SW480 (cell line): ENCODE measurements at regions not wholly inside any gene's neighbourhood (a gene's known extent, or its start where the extent isn't known, plus 50 kb on each side); places are given as distances from the start of the nearest gene placed in this dataset.
"Not testable (repeated sequence)": the region's sequence is repeated elsewhere in the genome, so short reads cannot be mapped to it uniquely, and the experiment has no call there.

Experiments
- DNase-seq: peaks from one replicate; pipeline ENCODE4 v3.0.0-alpha.2; 2016; ENCODE audit warnings: low spot score

GRCh38 chr4:189767941-189768340 is 172.7 kb upstream of the FRG1 start:
- no peak for DNase-seq

- no peak for DNase-seq
Measured at GRCh38 chr4:189769131-189769530, 171.5 kb upstream of the FRG1 start.

GRCh38 chr4:189771696-189772361 is 168.8 kb upstream of the FRG1 start:
- peak; percentile 8 for DNase-seq

GRCh38 chr4:189773909-189774308 is 166.8 kb upstream of the FRG1 start:
- DNase-seq, result peak; percentile 5

GRCh38 chr4:189779281-189779980 is 161.2 kb upstream of the FRG1 start:
- DNase-seq, result no peak

GRCh38 chr4:189780391-189780790 is 160.3 kb upstream of the FRG1 start:
- DNase-seq, result no peak

- no peak for DNase-seq
Measured at GRCh38 chr4:189784651-189785050, 156.0 kb upstream of the FRG1 start.

- DNase-seq, result no peak
Measured at GRCh38 chr4:189785257-189785656, 155.4 kb upstream of the FRG1 start.

- no peak for DNase-seq
Measured at GRCh38 chr4:189786447-189786846, 154.2 kb upstream of the FRG1 start.

- peak; percentile 27 for DNase-seq
Measured at GRCh38 chr4:189787216-189788031, 153.2 kb upstream of the FRG1 start.

GRCh38 chr4:189792924-189793618 is 147.6 kb upstream of the FRG1 start:
- DNase-seq, result peak; percentile 64

- no peak for DNase-seq
Measured at GRCh38 chr4:189800545-189801088, 140.1 kb upstream of the FRG1 start.

- DNase-seq, result no peak
Measured at GRCh38 chr4:189802884-189803283, 137.8 kb upstream of the FRG1 start.

- no peak for DNase-seq
Measured at GRCh38 chr4:189804894-189805293, 135.8 kb upstream of the FRG1 start.

GRCh38 chr4:189806506-189806905 is 134.2 kb upstream of the FRG1 start:
- no peak for DNase-seq

- no peak for DNase-seq
Measured at GRCh38 chr4:189807031-189807430, 133.6 kb upstream of the FRG1 start.

GRCh38 chr4:189809241-189809735 is 131.4 kb upstream of the FRG1 start:
- DNase-seq, result no peak

GRCh38 chr4:189809839-189810238 is 130.8 kb upstream of the FRG1 start:
- no peak for DNase-seq

- not testable (repeated sequence) for DNase-seq
Measured at GRCh38 chr4:189810318-189811181, 130.1 kb upstream of the FRG1 start.

GRCh38 chr4:189815404-189816192 is 125.1 kb upstream of the FRG1 start:
- no peak for DNase-seq
